GM12873 (cell line): ENCODE measurements at regions not wholly inside any gene's neighbourhood (a gene's known extent, or its start where the extent isn't known, plus 50 kb on each side); places are given as distances from the start of the nearest gene placed in this dataset.

ENCODE experiments used
- CTCF ChIP-seq: IDR thresholded peaks from 2 replicates; pipeline ENCODE4 v1.5.1; 2012; ENCODE audit warnings: low read depth, mild to moderate bottlenecking, moderate library complexity, low read length, control low read depth; ENCODE audit not compliant: insufficient read depth; ENCODE audit errors: missing control alignments

GRCh38 chr7:15851201-15851600 lies 164.7 kb upstream of the MEOX2 start:
- TF ChIP-seq CTCF: no peak

GRCh38 chr7:15848901-15849300 lies 162.4 kb upstream of the MEOX2 start:
- TF ChIP-seq CTCF: no peak

DNA sequence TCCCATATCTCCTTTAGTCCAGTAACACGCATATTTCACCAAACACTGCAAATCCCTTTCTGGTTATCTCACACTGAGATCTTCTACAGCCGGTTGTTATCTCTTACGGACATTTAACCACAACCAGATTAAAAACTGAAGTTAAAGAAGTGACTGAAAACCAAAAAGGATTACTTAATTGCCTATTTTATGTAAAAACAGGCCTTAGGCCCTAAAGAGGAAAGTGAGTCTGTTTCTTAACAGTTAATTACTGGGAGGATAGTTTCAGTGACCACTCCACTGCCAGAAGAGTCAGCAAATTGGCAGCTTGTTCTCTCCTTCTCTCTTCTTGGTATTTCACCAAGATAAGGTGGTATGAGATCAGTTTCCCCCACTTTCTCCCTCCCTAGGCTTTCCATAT lies 161.9 kb upstream of the MEOX2 start:
- TF ChIP-seq CTCF: no peak

DNA sequence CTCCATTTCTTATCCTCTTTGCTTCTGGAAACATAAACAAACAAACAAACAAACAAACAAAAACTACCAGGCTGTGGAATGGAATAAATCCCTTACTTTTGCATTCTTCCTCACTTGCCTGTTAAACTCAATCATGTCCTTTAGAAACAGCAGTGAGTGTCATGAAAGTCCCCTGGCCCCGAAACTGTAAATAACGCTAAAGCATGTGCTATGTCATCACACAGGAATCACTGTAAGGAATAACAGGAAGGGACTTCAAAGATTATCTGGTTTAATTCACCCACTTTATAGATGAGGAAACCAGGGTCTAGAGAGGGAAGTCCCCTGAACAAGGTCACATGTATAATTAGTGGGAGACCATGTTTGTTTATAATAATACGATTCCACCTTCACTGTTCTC lies 159.4 kb upstream of the MEOX2 start:
- no peak for TF ChIP-seq CTCF

- no peak for TF ChIP-seq CTCF
These were observed 159.0 kb upstream of the MEOX2 start for GRCh38 chr7:15845461-15845860.

DNA sequence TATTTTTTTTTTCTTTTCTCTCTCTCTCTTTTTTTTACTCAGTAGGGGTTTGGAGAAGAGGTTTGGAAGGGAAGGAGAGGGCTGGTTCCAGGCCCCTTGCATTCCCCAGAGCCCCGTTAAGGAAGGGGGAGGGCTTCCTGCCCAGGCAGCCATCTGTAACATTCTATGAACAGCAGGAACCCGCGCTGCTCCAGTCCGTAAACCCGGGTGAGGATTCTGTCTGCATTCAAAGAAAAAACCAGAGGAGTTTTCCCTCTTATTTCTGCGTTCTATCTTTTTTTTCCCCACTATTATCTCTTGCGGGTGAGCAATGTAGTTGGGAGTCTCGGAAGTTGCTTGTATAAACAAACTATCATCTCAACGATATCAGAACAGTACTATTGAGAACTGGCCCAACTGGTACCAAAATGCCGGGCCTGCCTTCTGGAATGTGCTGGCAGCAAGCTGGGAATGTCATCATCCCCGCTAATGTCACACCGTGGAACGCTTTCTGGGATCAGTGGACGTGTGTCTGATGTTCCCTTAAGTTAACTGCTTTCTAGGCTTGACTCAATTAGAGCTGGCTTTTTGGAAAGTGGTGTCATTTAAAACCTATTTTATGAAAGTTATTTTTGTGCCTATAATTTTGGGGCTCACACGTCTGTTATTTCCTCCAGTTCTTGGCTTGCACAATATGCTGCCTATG lies 153.1 kb upstream of the MEOX2 start:
- TF ChIP-seq CTCF: no peak

DNA sequence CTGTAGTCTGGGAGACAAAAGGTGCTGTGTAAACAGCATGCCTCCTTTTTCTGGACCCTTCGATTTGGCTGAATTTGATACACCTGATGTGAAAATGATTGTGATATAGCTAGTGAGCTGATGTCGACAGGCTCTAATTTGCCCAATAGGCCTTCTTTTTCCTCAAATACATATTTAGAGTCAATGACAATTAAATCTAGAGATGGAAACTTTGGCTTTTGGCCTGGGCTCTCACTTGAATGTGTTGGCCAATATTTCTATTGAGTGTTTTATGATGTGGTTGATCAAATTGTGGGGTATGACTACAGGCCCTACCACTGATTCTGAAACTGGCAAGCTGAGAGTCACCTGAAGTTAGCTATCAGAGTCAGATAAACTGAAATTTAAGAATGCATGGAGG lies 151.8 kb upstream of the MEOX2 start:
- TF ChIP-seq CTCF: no peak
